PC-9 (cell line): ENCODE measurements at regions not wholly inside any gene's neighbourhood (a gene's known extent, or its start where the extent isn't known, plus 50 kb on each side); places are given as distances from the start of the nearest gene placed in this dataset.

Experiments
- BruUV-seq: library from RNA; stranded (reverse); fragments of 400-500 nt; replicated peaks from 2 replicates; lab custom pipeline; 2021; lab: Mats Ljungman, UMichigan
- CTCF ChIA-PET: fragments of 300-600 bp; sonication (Branson Sonifier 250); formaldehyde crosslinking; loops from one replicate; lab custom pipeline; 2022; ENCODE audit warnings: antibody characterized with exemption; lab: Charles Lee
- POLR2A ChIA-PET: fragments of 300-600 bp; sonication (Branson Sonifier 250); formaldehyde crosslinking; loops from one replicate; lab custom pipeline; 2022; ENCODE audit warnings: antibody characterized with exemption; ENCODE audit not compliant: unreplicated experiment; lab: Charles Lee
- DNase-seq, 2 experiments: peaks; one replicate each; pipeline versions ENCODE4 v3.0.0 to v3.0.0-alpha.2; 2015 to 2022; ENCODE audit warnings: mixed read lengths in 1 of 2
- H2AFZ ChIP-seq: fragments of 200-600 bp; sonication (generic); 2 replicates; pipeline ENCODE4 v1.8.1; 2017; ENCODE audit warnings: antibody characterized with exemption
- H3F3A ChIP-seq: fragments of 200-600 bp; sonication (generic); 2 replicates; pipeline ENCODE4 v1.8.1; 2017; ENCODE audit warnings: antibody characterized with exemption, mild to moderate bottlenecking, low read depth; ENCODE audit not compliant: insufficient read depth
- H3K27ac ChIP-seq: fragments of 200-600 bp; sonication (generic); 2 replicates; pipeline ENCODE4 v1.6.1; 2016; ENCODE audit warnings: mixed run types
- H3K27me3 ChIP-seq: fragments of 200-600 bp; sonication (generic); 2 replicates; pipeline ENCODE4 v1.6.1; 2016; ENCODE audit warnings: low read depth, mixed run types; ENCODE audit not compliant: insufficient read depth
- H3K36me3 ChIP-seq: fragments of 200-600 bp; sonication (generic); 2 replicates; pipeline ENCODE4 v1.6.1; 2016; ENCODE audit warnings: low read depth, mixed run types
- H3K4me1 ChIP-seq: fragments of 200-600 bp; sonication (generic); replicated peaks from 2 replicates; pipeline ENCODE4 v1.6.1; 2016; ENCODE audit warnings: mixed run types; ENCODE audit not compliant: insufficient read depth
- H3K4me2 ChIP-seq: fragments of 200-600 bp; sonication (generic); 2 replicates; pipeline ENCODE4 v1.6.1; 2017; ENCODE audit warnings: mixed run types
- H3K4me3 ChIP-seq: fragments of 200-600 bp; sonication (generic); 2 replicates; pipeline ENCODE4 v1.6.1; 2016; ENCODE audit warnings: mixed run types
- H3K79me2 ChIP-seq: fragments of 200-600 bp; sonication (generic); 2 replicates; pipeline ENCODE4 v1.6.1; 2017; ENCODE audit warnings: low read depth, mixed run types
- H3K9me2 ChIP-seq: fragments of 200-600 bp; sonication (generic); 2 replicates; pipeline ENCODE4 v1.8.1; 2017; ENCODE audit warnings: mild to moderate bottlenecking; ENCODE audit not compliant: insufficient read depth
- H3K9me3 ChIP-seq: fragments of 200-600 bp; sonication (generic); 2 replicates; pipeline ENCODE4 v1.8.1; 2016; ENCODE audit warnings: low read depth; ENCODE audit not compliant: insufficient read depth
- H4K20me1 ChIP-seq: fragments of 200-600 bp; sonication (generic); 2 replicates; pipeline ENCODE4 v1.8.1; 2017; ENCODE audit not compliant: insufficient read depth
- EZH2 ChIP-seq: fragments of 200-600 bp; sonication (generic); IDR thresholded peaks from 2 replicates; pipeline ENCODE4 v1.8.0; 2017; ENCODE audit warnings: antibody characterized with exemption, low read depth
- intact Hi-C: fragments of 100-400 bp; cut with micrococcal nuclease; formaldehyde crosslinking; loops from one replicate; pipeline ENCODE4 v1.10.0; 2022; ENCODE audit not compliant: unreplicated experiment
- TF ChIP-seq, protein P1 (sequence below): fragments of 200-600 bp; sonication (generic); conservative IDR thresholded peaks from 2 replicates; pipeline ENCODE4 v1.6.1; 2017; ENCODE audit warnings: mixed run types, antibody characterized with exemption, mild to moderate bottlenecking, moderate library complexity

DNA sequence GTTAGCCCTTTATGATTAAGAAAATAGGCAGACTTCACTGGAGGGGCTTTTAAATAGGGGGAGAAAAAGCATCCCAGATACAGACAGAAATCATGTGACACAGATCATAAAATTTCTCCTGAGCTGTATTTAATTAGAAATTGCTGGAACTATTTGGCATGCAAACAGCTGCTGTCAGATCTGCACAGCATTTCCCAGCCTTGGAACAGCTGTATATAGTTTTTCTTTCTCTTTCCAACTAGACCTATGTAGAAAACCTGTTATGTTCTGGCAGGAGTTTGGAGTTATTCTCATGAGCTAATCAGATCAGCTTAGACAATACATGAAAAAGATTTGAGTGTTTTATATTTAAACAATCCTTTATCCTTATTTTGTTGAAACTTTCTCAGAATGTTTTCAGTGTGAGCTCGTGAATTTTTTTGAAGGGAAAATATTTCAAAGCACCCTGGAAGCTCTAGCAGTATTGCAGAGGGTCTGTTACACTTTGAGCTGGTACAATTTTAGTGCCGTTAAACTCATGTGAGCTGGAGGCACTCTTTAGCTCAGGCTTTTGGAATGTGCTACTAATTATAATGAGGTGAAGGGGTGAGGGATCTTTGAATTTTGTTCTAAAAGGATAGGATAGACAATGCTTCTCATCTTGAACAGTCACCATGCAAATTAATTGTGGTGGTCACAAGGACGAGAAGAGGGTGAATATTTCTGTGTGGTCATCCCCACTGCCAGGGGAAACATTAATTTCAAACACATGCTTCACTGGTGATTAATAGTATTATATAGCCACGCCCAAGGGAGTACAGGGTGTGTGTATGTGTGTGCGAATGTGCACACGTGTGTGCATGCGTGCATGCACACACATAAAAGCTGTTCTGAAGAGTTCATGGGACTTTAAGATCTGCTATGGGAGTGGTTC is 239.4 kb upstream of the FBXL7 start:
- ChIA-PET POLR2A (no interaction called here), CTCF (no interaction called here)
- no peak overlapping the region for H2AFZ ChIP-seq
- H3K36me3 ChIP-seq = no peaks in the 10 kb centered on the region
- H3K79me2 ChIP-seq = no peaks in the 10 kb centered on the region
- H3K4me1 ChIP-seq = no peaks in the 10 kb centered on the region
- H3F3A ChIP-seq = no peaks in the 10 kb centered on the region
- H3K27me3 ChIP-seq = peaks cover 8% of the 10 kb centered on the region; the same call in 1 of the 2 replicates
- H3K27ac ChIP-seq = no peak overlapping the region
- no peaks in the 10 kb centered on the region for H3K9me3 ChIP-seq
- intact Hi-C loops = no loop called here
- H3K9me2 ChIP-seq = no peaks in the 10 kb centered on the region
- BruUV-seq = no TSS peak
- H3K4me3 ChIP-seq = no peak overlapping the region
- no peaks in the 10 kb centered on the region for H4K20me1 ChIP-seq
- no peak for TF ChIP-seq EZH2
- TF ChIP-seq, protein P1, sequence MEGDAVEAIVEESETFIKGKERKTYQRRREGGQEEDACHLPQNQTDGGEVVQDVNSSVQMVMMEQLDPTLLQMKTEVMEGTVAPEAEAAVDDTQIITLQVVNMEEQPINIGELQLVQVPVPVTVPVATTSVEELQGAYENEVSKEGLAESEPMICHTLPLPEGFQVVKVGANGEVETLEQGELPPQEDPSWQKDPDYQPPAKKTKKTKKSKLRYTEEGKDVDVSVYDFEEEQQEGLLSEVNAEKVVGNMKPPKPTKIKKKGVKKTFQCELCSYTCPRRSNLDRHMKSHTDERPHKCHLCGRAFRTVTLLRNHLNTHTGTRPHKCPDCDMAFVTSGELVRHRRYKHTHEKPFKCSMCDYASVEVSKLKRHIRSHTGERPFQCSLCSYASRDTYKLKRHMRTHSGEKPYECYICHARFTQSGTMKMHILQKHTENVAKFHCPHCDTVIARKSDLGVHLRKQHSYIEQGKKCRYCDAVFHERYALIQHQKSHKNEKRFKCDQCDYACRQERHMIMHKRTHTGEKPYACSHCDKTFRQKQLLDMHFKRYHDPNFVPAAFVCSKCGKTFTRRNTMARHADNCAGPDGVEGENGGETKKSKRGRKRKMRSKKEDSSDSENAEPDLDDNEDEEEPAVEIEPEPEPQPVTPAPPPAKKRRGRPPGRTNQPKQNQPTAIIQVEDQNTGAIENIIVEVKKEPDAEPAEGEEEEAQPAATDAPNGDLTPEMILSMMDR = no peak
- H3K4me2 ChIP-seq = no peak overlapping the region
- no peak for DNase-seq

DNA sequence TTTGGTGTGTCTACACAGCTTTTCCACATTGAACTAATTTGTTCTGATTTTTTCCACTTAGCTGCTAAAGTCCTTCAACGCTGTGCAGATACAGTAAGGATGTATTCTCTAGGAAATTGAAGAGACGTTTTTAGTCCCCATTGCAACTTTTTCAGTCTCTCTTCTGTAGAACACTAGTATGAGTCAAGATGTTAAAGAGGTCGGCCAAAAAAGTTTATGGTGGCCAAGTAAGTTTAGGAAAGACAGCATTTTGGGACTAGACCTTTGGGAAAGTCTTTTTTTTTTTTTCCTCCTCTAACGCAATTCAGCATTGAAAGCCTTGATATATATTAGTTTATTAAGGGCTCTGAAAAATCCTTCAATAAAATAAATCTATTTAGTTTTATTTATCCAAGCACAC is 243.5 kb upstream of the FBXL7 start:
- H3K27me3 ChIP-seq = peaks cover 8% of the 10 kb centered on the region; the same call in 1 of the 2 replicates
- no peaks in the 10 kb centered on the region for H3K9me2 ChIP-seq
- H3K36me3 ChIP-seq = no peaks in the 10 kb centered on the region
- ChIA-PET POLR2A (no interaction called here), CTCF (no interaction called here)
- no peak overlapping the region for H3K4me3 ChIP-seq
- TF ChIP-seq EZH2 = no peak
- TF ChIP-seq, protein P1 = no peak
- H4K20me1 ChIP-seq = no peaks in the 10 kb centered on the region
- no peak for DNase-seq
- H3K27ac ChIP-seq = no peak overlapping the region
- no peak overlapping the region for H3K4me2 ChIP-seq
- no peaks in the 10 kb centered on the region for H3K9me3 ChIP-seq
- no peaks in the 10 kb centered on the region for H3F3A ChIP-seq
- no peaks in the 10 kb centered on the region for H3K79me2 ChIP-seq
- no peaks in the 10 kb centered on the region for H3K4me1 ChIP-seq
- intact Hi-C loops = no loop called here
- H2AFZ ChIP-seq = no peak overlapping the region
- BruUV-seq = no TSS peak

DNA sequence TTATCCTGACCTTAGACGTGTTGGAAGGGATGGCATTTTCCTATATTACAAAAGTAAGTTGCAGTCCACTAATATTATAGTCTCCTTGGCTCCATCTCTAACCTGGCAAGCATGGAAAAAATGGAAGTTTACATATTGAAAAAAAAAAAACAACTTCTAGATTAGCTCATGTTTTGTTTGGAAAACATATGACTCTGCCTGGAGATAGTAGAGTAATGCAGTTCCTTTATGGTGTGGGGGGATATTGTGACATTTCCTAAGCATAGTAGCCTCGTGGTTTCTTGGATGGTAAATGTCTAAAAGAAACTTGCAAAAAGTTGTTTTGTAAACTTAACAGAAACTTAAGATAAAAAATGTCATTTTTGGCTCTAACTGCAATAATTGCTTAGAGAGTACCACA is 244.4 kb upstream of the FBXL7 start:
- Histone ChIP-seq H3K27ac (no peak overlapping the region), H3F3A (no peaks in the 10 kb centered on the region), H3K4me1 (no peaks in the 10 kb centered on the region), H3K9me3 (no peaks in the 10 kb centered on the region), H3K36me3 (no peaks in the 10 kb centered on the region), H3K27me3 (peaks cover 8% of the 10 kb centered on the region; the same call in 1 of the 2 replicates), H3K79me2 (no peaks in the 10 kb centered on the region), H2AFZ (no peak overlapping the region), H3K4me3 (no peak overlapping the region), H3K9me2 (no peaks in the 10 kb centered on the region), H3K4me2 (no peak overlapping the region), H4K20me1 (no peaks in the 10 kb centered on the region)
- DNase-seq = no peak
- intact Hi-C loops = no loop called here
- ChIA-PET POLR2A (interaction anchor here (0.6 kb wide), 1 partner anchor 1298 kb away, joined by 5 read pairs; no protein-coding TSS in a partner anchor), CTCF (no interaction called here)
- no TSS peak for BruUV-seq
- TF ChIP-seq, protein P1 = no peak
- TF ChIP-seq EZH2 = no peak
